HG03039 (cell line): ENCODE measurements at regions not wholly inside any gene's neighbourhood (a gene's known extent, or its start where the extent isn't known, plus 50 kb on each side); places are given as distances from the start of the nearest gene placed in this dataset.
"Not testable (repeated sequence)": the region's sequence is repeated elsewhere in the genome, so short reads cannot be mapped to it uniquely, and the experiment has no call there.

Source experiments
- ATAC-seq: cut with Tn5 transposase; IDR thresholded peaks from one replicate; pipeline ENCODE4 v1.9.1; 2021; ENCODE audit warnings: mild to moderate bottlenecking, moderate library complexity; ENCODE audit not compliant: unreplicated experiment

DNA sequence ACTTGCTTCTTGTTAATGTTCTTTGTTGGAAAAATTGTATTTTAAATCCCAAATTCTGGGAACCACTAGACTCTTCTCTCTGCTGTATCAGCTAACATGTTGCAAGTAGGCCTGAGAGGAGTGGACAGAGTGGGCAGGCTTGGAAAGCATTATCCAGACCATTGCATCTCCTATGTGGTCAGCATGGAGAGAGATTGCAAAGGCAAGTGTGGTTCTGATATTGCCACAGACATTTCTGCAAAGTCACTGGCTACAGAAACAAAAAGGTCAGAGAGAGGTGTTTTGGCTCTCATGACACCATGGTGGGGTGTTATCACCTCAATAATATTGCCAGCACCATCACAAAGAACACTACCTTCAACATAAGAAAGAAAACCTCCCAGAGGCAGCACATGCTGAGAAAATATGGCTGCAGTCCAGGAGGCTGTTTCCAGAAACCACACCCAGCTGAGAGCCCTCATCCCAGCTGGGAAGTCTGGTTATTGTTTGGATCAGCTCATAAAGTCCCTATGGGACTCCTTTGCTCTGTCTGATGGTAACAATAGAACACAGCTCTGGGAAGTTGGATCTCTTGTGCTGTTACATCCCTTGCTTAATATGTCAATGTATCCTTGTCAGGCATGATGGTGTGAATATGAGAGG lies 78.2 kb upstream of the TBX18 start:
- ATAC-seq, result no peak

DNA sequence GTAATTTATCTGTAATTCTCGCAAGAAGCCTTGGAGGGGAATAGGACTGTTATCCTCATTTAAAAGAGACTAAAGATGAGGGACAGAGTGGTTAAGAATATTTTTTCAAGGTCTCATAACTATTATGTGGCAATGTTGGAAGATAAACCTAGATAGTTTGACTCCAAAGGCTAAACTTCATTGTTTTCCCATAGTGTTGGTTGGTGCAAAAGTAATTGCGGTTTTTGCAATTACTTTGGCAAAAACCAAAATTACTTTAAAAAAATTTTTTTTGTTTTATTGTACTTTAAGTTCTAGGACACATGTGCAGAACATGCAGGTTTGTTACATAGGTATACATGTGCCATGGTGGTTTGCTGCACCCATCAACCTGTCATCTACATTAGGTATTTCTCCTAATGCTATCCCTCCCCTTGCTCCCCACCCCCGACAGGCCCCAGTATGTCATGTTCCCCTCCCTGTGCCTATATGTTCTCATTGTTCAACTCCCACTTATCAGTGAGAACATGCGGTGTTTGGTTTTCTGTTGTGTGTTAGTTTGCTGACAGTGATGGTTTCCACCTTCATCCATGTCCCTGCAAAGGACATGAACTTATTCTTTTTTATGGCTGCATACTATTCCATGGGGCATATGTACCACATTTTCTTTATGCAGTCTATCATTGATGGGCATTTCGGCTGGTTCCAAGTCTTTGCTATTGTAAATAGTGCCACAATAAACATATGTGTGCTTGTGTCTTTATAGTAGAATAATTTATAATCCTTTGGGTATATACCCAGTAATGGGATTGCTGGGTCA lies 72.9 kb upstream of the TBX18 start:
- not testable (repeated sequence) for ATAC-seq

GRCh38 chr6:84836366-84836765 lies 72.0 kb upstream of the TBX18 start:
- ATAC-seq, result no peak

GRCh38 chr6:84835340-84835739 lies 70.9 kb upstream of the TBX18 start:
- ATAC-seq, result no peak

DNA sequence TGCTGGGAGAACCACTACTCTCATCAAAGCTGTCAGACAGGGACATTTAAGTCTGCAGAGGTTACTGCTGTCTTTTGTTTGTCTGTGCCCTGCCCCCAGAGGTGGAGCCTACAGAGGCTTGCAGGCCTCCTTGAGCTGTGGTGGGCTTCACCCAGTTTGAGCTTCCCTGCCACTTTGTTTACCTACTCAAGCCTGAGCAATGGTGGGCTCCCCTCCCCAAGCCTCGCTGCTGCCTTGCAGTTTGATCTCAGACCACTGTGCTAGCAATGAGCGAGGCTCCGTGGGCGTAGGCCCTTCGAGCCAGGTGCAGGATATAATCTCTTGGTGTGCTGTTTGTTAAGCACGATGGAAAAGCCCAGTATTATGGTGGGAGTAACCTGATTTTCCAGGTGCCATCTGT lies 67.5 kb upstream of the TBX18 start:
- ATAC-seq, result not testable (repeated sequence)

DNA sequence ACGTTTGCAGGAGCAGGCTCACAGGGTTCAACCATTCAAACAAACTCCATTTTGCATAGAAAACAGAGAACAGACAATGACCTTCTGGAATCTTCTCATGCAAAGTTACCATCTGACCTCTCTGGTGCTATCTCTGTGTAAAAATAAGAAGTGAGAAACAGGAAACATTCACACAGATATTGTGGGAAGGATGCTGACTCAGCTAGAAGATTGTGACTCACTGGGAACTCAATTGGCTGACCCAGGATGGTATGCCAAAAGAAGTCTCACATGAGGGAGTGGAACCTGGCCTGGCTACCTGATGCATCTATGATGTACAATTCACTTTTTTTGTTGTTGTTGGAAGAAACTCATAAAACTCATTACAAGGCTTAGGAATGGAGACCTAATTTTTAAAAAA lies 61.1 kb upstream of the TBX18 start:
- no peak for ATAC-seq

DNA sequence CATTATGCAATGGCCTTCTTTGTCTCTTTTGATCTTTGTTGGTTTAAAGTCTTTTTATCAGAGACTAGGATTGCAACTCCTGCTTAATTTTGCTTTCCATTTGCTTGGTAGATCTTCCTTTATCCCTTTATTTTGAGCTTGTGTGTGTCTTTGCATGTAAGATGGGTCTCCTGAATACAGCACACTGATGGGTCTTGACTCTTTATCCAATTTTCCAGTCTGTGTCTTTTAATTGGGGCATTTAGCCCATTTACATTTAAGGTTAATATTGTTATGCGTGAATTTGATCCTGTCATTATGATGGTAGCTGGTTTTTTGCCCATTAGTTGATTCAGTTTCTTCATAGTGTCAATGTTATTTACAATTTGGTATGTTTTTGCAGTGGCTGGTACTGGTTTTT lies 56.9 kb upstream of the TBX18 start:
- ATAC-seq, result not testable (repeated sequence)

DNA sequence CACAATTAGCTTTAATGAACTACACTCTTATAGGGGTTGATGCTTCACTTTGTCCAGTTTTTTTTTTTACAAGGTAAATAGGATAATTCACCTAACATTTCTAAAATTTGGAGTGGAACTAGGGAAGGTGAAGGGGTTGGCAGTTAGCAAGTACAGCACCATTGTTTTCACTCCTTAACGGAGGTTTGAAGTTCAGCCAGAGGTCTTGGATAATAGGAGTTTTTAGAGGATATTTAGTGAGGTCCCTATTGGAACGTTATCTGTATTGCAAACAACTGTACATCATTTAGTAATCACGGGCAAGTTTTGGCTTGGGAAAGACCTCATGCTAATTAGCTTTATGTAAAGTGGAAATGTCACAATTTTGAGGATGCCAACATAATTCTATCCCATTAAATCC lies 52.3 kb upstream of the TBX18 start:
- ATAC-seq, result no peak

GRCh38 chr6:84815896-84816735 lies 51.7 kb upstream of the TBX18 start:
- ATAC-seq, result no peak
